Endodermal cell (in vitro differentiated cells): ENCODE measurements at regions not wholly inside any gene's neighbourhood (a gene's known extent, or its start where the extent isn't known, plus 50 kb on each side); places are given as distances from the start of the nearest gene placed in this dataset.
"Not testable (repeated sequence)": the region's sequence is repeated elsewhere in the genome, so short reads cannot be mapped to it uniquely, and the experiment has no call there.

ENCODE experiments used
- DNase-seq: peaks from one replicate; pipeline ENCODE4 v3.0.0-alpha.2; 2017
- H3K27ac ChIP-seq: 2 replicates; pipeline ENCODE4 v1.5.1; 2013; ENCODE audit warnings: mild to moderate bottlenecking, low read depth, low read length, moderate library complexity
- H3K27me3 ChIP-seq: 2 replicates; pipeline ENCODE4 v1.6.1; 2013; ENCODE audit warnings: mild to moderate bottlenecking, low read length, moderate library complexity; ENCODE audit not compliant: insufficient read depth, control insufficient read depth, poor library complexity, severe bottlenecking
- H3K36me3 ChIP-seq: 2 replicates; pipeline ENCODE4 v1.7.0; 2013; ENCODE audit warnings: mild to moderate bottlenecking, low read length, moderate library complexity; ENCODE audit not compliant: control insufficient read depth, insufficient read depth
- H3K4me1 ChIP-seq: one replicate; pipeline ENCODE4 v1.7.0; 2013; ENCODE audit warnings: low read length; ENCODE audit not compliant: control insufficient read depth, insufficient read depth
- H3K4me3 ChIP-seq: 2 replicates; pipeline ENCODE4 v1.5.1; 2013; ENCODE audit warnings: mild to moderate bottlenecking, low read length, moderate library complexity
- H3K9ac ChIP-seq: 2 replicates; pipeline ENCODE4 v1.6.1; 2013; ENCODE audit warnings: mild to moderate bottlenecking, low read length, moderate library complexity; ENCODE audit not compliant: poor library complexity, severe bottlenecking; ENCODE audit errors: extremely low read depth
- H3K9me3 ChIP-seq: 2 replicates; pipeline ENCODE4 v1.6.1; 2013; ENCODE audit warnings: mild to moderate bottlenecking, low read length, moderate library complexity; ENCODE audit not compliant: control insufficient read depth
- H3K27ac Mint-ChIP-seq: 2 replicates; pipeline ENCODE4 v1.8.0; 2020; ENCODE audit warnings: mixed read lengths
- H3K27me3 Mint-ChIP-seq: 2 replicates; pipeline ENCODE4 v1.8.0; 2021; ENCODE audit warnings: mild to moderate bottlenecking, mixed read lengths; ENCODE audit not compliant: insufficient read depth
- H3K36me3 Mint-ChIP-seq: 2 replicates; pipeline ENCODE4 v1.8.0; 2020; ENCODE audit warnings: low read depth, mixed read lengths
- H3K4me1 Mint-ChIP-seq: 2 replicates; pipeline ENCODE4 v1.8.0; 2020; ENCODE audit warnings: mixed read lengths
- H3K4me3 Mint-ChIP-seq: 2 replicates; pipeline ENCODE4 v1.8.0; 2020; ENCODE audit warnings: mild to moderate bottlenecking, moderate library complexity, mixed read lengths
- H3K9me3 Mint-ChIP-seq: 2 replicates; pipeline ENCODE4 v1.8.0; 2020; ENCODE audit warnings: mild to moderate bottlenecking, mixed read lengths
- WGBS, 2 experiments: methylation state at CpG; one replicate each; pipeline versions ENCODE4 v1.1.5 to v1.1.7; 2013; ENCODE audit warnings: missing lambda C conversion rate in 2 of 2, mixed read lengths in 1 of 2; ENCODE audit not compliant: insufficient coverage in 1 of 2, insufficient read length in 1 of 2; 5-methylcytosine and 5-hydroxymethylcytosine counted together
- TF ChIP-seq, protein P1 (sequence below): fragments of 200-600 bp; sonication (generic); conservative IDR thresholded peaks from 2 replicates; pipeline ENCODE4 v1.5.0; 2021; ENCODE audit warnings: antibody characterized with exemption, mild to moderate bottlenecking

DNA sequence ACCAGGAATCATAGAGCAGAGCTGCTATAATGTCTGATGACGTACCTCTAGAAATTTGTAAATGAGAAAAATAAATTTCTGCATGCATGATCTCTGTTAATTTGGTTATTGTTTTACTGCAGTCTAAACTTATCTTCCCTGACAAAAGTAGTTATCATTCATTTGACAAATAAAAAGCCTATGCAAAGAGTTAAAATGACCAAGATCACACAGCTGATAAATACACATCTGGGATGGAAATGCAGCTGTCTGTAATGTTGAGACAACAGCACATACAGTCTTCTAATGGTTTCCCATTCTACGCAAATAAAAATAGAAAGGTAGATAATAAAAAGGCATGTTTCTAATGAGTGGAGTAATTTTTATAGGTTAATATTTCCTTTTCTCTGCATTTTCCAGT is 225.1 kb upstream of the LUZP2 start:
- Mint-ChIP-seq H3K4me3 (no peak overlapping the region), H3K27ac (no peak overlapping the region), H3K9me3 (peaks cover 14% of the 10 kb centered on the region), H3K4me1 (no peaks in the 10 kb centered on the region), H3K36me3 (no peaks in the 10 kb centered on the region), H3K27me3 (no peaks in the 10 kb centered on the region)
- no peak overlapping the region for H3K27ac ChIP-seq
- no peak overlapping the region for H3K4me3 ChIP-seq
- 100% methylated on average over 2 of the region's 2 CpGs; no CpG with 5 or more reads in 1 of the 2 experiments for WGBS, 2 experiments
- H3K9ac ChIP-seq: no peak overlapping the region
- H3K36me3 ChIP-seq: no peaks in the 10 kb centered on the region
- no peak for DNase-seq
- H3K9me3 ChIP-seq: no peaks in the 10 kb centered on the region
- no peaks in the 10 kb centered on the region for H3K4me1 ChIP-seq
- TF ChIP-seq, protein P1, sequence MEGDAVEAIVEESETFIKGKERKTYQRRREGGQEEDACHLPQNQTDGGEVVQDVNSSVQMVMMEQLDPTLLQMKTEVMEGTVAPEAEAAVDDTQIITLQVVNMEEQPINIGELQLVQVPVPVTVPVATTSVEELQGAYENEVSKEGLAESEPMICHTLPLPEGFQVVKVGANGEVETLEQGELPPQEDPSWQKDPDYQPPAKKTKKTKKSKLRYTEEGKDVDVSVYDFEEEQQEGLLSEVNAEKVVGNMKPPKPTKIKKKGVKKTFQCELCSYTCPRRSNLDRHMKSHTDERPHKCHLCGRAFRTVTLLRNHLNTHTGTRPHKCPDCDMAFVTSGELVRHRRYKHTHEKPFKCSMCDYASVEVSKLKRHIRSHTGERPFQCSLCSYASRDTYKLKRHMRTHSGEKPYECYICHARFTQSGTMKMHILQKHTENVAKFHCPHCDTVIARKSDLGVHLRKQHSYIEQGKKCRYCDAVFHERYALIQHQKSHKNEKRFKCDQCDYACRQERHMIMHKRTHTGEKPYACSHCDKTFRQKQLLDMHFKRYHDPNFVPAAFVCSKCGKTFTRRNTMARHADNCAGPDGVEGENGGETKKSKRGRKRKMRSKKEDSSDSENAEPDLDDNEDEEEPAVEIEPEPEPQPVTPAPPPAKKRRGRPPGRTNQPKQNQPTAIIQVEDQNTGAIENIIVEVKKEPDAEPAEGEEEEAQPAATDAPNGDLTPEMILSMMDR: no peak
- no peaks in the 10 kb centered on the region for H3K27me3 ChIP-seq

DNA sequence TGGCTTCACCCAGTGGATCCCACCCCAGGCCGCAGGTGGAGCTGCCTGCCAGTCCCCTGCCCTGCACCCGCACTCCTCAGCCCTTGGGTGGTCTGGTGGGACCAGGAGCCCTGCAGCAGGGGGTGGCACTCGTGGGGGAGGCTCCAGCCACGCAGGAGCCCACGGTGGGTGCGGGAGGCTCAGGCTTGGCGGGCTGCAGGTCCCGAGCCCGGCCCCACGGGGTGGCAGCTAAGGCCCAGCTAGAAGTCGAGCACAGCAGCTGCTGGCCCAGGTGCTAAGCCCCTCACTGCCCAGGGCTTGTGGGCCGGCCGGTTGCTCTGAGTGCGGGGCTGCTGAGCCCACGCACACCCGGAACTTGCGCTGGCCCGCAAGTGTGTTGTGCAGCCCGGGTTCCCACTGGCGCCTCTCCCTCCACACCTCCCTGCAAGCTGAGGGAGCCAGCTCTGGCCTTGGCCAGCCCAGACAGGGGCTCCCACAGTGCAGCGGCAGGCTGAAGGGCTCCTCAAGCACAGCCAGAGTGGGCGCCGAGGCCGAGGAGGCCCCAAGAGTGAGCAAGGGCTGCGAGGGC is 222.6 kb upstream of the LUZP2 start:
- not testable (repeated sequence) for H3K36me3 Mint-ChIP-seq, H3K4me1 Mint-ChIP-seq, H3K4me3 Mint-ChIP-seq, H3K27me3 Mint-ChIP-seq, DNase-seq, H3K9ac ChIP-seq, H3K27ac Mint-ChIP-seq, H3K9me3 ChIP-seq, H3K27me3 ChIP-seq, H3K36me3 ChIP-seq, H3K4me1 ChIP-seq, H3K27ac ChIP-seq, H3K4me3 ChIP-seq
- WGBS, 2 experiments: 94 to 100% methylated on average over 2 to 25 of the region's 25 CpGs
- H3K9me3 Mint-ChIP-seq: peaks cover 15% of the 10 kb centered on the region

DNA sequence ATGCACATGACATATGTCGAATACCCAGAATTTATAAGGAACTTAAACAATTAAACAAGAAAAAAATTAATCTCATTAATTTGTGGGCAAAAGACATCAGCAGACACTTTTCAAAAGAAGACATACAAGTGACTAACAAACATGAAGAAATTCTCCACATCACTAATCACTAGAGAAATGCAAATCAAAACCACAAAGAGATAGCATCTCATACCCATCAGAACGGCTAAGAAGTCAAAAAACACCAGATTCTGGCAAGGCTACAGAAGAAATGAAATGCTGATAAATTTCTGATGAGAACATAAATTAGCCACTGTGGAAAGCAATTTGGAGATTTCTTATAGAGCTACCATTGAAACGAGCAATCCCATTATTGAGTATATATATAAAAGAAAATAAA is 210.6 kb upstream of the LUZP2 start:
- Mint-ChIP-seq H3K9me3 (peaks cover 7% of the 10 kb centered on the region), H3K27me3 (no peaks in the 10 kb centered on the region), H3K36me3 (no peaks in the 10 kb centered on the region), H3K4me3 (no peak overlapping the region), H3K4me1 (no peaks in the 10 kb centered on the region), H3K27ac (no peak overlapping the region)
- 94% methylated on average over 2 of the region's 3 CpGs; no CpG with 5 or more reads in 1 of the 2 experiments for WGBS, 2 experiments
- H3K27me3 ChIP-seq: no peaks in the 10 kb centered on the region
- no peaks in the 10 kb centered on the region for H3K9me3 ChIP-seq
- no peaks in the 10 kb centered on the region for H3K4me1 ChIP-seq
- H3K4me3 ChIP-seq: no peak overlapping the region
- no peak for DNase-seq
- TF ChIP-seq, protein P1: no peak
- H3K27ac ChIP-seq: no peak overlapping the region
- H3K9ac ChIP-seq: no peak overlapping the region
- H3K36me3 ChIP-seq: no peaks in the 10 kb centered on the region

DNA sequence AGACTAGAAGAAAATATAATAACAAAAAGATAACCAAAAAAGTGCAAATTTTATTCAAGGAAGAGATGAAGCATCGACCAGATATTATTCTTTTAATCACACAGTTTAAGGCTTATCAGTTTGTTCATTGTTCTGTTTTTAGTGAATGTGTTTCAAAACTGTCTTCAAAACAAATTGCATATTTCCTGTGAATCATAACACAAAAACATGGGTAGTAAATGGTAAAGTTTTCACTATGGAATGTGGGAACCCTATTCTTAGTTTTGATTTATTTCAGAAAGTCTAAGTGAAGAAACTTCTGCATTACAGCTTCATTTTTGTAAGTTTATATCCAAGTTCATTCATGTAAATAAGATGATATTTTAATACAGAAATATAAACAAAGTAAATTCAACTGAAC is 207.6 kb upstream of the LUZP2 start:
- H3K9ac ChIP-seq: no peak overlapping the region
- no peaks in the 10 kb centered on the region for H3K9me3 ChIP-seq
- H3K4me3 ChIP-seq: no peak overlapping the region
- no CpG with 5 or more reads among the region's 1 CpG for WGBS, 2 experiments
- H3K4me1 ChIP-seq: no peaks in the 10 kb centered on the region
- H3K4me1 Mint-ChIP-seq: no peaks in the 10 kb centered on the region
- H3K27me3 Mint-ChIP-seq: no peaks in the 10 kb centered on the region
- no peak for DNase-seq
- peaks cover 7% of the 10 kb centered on the region for H3K9me3 Mint-ChIP-seq
- no peaks in the 10 kb centered on the region for H3K36me3 ChIP-seq
- H3K36me3 Mint-ChIP-seq: no peaks in the 10 kb centered on the region
- TF ChIP-seq, protein P1: no peak
- H3K27ac Mint-ChIP-seq: no peak overlapping the region
- H3K27ac ChIP-seq: no peak overlapping the region
- no peak overlapping the region for H3K4me3 Mint-ChIP-seq
- no peaks in the 10 kb centered on the region for H3K27me3 ChIP-seq
